WERI-Rb-1 (cell line): ENCODE measurements at regions not wholly inside any gene's neighbourhood (a gene's known extent, or its start where the extent isn't known, plus 50 kb on each side); places are given as distances from the start of the nearest gene placed in this dataset.

Source experiments
- DNase-seq: peaks from one replicate; pipeline ENCODE4 v3.0.0-alpha.2; 2020
- H3K27ac ChIP-seq: fragments of 250-450 bp; sonication (Bioruptor Pico); 2 replicates; pipeline ENCODE4 v1.5.1; 2020; ENCODE audit warnings: mild to moderate bottlenecking, moderate library complexity
- H3K27me3 ChIP-seq: fragments of 250-450 bp; sonication (Bioruptor Pico); 2 replicates; pipeline ENCODE4 v1.5.1; 2021; ENCODE audit warnings: mild to moderate bottlenecking, low read depth, moderate library complexity; ENCODE audit not compliant: insufficient read depth, severe bottlenecking
- H3K36me3 ChIP-seq: fragments of 250-450 bp; sonication (Bioruptor Pico); 2 replicates; pipeline ENCODE4 v1.5.1; 2020; ENCODE audit warnings: mild to moderate bottlenecking, moderate library complexity
- H3K4me3 ChIP-seq: 2 replicates; pipeline ENCODE4 v1.5.1; 2011; ENCODE audit warnings: low read depth, mild to moderate bottlenecking, control low read depth, low read length
- H3K9me3 ChIP-seq: fragments of 250-450 bp; sonication (Bioruptor Pico); 2 replicates; pipeline ENCODE4 v1.5.1; 2021; ENCODE audit warnings: mild to moderate bottlenecking, moderate library complexity; ENCODE audit not compliant: severe bottlenecking
- CTCF ChIP-seq: IDR thresholded peaks from 2 replicates; pipeline ENCODE4 v1.5.1; 2011; ENCODE audit warnings: low read depth, mild to moderate bottlenecking, control low read depth, inconsistent platforms, low read length

- H3K27ac ChIP-seq: no peak overlapping the region
- no peak overlapping the region for H3K4me3 ChIP-seq
- TF ChIP-seq CTCF: no peak
- no peaks in the 10 kb centered on the region for H3K36me3 ChIP-seq
- no peak for DNase-seq
- peaks cover 7% of the 10 kb centered on the region for H3K9me3 ChIP-seq
- H3K27me3 ChIP-seq: no peaks in the 10 kb centered on the region
Measured at GRCh38 chr3:26100176-26100575, 310.3 kb downstream of the OXSM start.

- Histone ChIP-seq H3K9me3 (peaks cover under 1% of the 10 kb centered on the region), H3K27me3 (peaks cover 3% of the 10 kb centered on the region), H3K4me3 (no peak overlapping the region), H3K36me3 (no peaks in the 10 kb centered on the region), H3K27ac (no peak overlapping the region)
- TF ChIP-seq CTCF: no peak
- DNase-seq: no peak
Measured at GRCh38 chr3:26102376-26102775, 312.5 kb downstream of the OXSM start.

GRCh38 chr3:26104851-26105251 is 315.0 kb downstream of the OXSM start:
- no peak overlapping the region for H3K27ac ChIP-seq
- TF ChIP-seq CTCF: no peak
- H3K36me3 ChIP-seq: no peaks in the 10 kb centered on the region
- no peak for DNase-seq
- no peaks in the 10 kb centered on the region for H3K9me3 ChIP-seq
- H3K4me3 ChIP-seq: no peak overlapping the region
- peaks cover 3% of the 10 kb centered on the region for H3K27me3 ChIP-seq

- no peak overlapping the region for H3K27ac ChIP-seq
- no peak overlapping the region for H3K4me3 ChIP-seq
- DNase-seq: no peak
- H3K9me3 ChIP-seq: no peaks in the 10 kb centered on the region
- H3K36me3 ChIP-seq: no peaks in the 10 kb centered on the region
- no peak for TF ChIP-seq CTCF
- H3K27me3 ChIP-seq: peaks cover 3% of the 10 kb centered on the region
Measured at GRCh38 chr3:26105261-26105660, 315.4 kb downstream of the OXSM start.

- no peaks in the 10 kb centered on the region for H3K36me3 ChIP-seq
- no peak overlapping the region for H3K4me3 ChIP-seq
- TF ChIP-seq CTCF: no peak
- no peak for DNase-seq
- H3K27me3 ChIP-seq: peaks cover 3% of the 10 kb centered on the region
- no peaks in the 10 kb centered on the region for H3K9me3 ChIP-seq
- no peak overlapping the region for H3K27ac ChIP-seq
Measured at GRCh38 chr3:26106228-26106627, 316.3 kb downstream of the OXSM start.

GRCh38 chr3:26108846-26109489 is 319.1 kb downstream of the OXSM start:
- H3K36me3 ChIP-seq: no peaks in the 10 kb centered on the region
- H3K9me3 ChIP-seq: no peaks in the 10 kb centered on the region
- no peak overlapping the region for H3K4me3 ChIP-seq
- no peak for TF ChIP-seq CTCF
- H3K27me3 ChIP-seq: peaks cover 3% of the 10 kb centered on the region
- H3K27ac ChIP-seq: no peak overlapping the region
- DNase-seq: no peak
